ENCODE measurements at regions not wholly inside any gene's neighbourhood (a gene's known extent, or its start where the extent isn't known, plus 50 kb on each side); places are given as distances from the start of the nearest gene placed in this dataset.
"Not testable (repeated sequence)": the region's sequence is repeated elsewhere in the genome, so short reads cannot be mapped to it uniquely, and the experiment has no call there.

GRCh38 chr6:170096191-170096802, 194.6 kb downstream of the DLL1 start:
- Histone ChIP-seq H3K27me3 (no peaks in the 10 kb centered on the region), H3K4me3 (no peak overlapping the region), H3K9me3 (no peaks in the 10 kb centered on the region), H3K36me3 (no peaks in the 10 kb centered on the region)
- DNase-seq, result no peak

GRCh38 chr6:170095273-170095981, 195.5 kb downstream of the DLL1 start:
- Histone ChIP-seq H3K36me3 (no peaks in the 10 kb centered on the region), H3K9me3 (no peaks in the 10 kb centered on the region)
- no peak for DNase-seq

GRCh38 chr6:170094686-170095272, 196.1 kb downstream of the DLL1 start:
- H3K4me3 ChIP-seq, result no peak overlapping the region
- no peak for DNase-seq
- no peaks in the 10 kb centered on the region for H3K36me3 ChIP-seq
- no peaks in the 10 kb centered on the region for H3K27me3 ChIP-seq
- H3K9me3 ChIP-seq, result no peaks in the 10 kb centered on the region

More at GRCh38 chr6:170095273-170095981, 195.5 kb downstream of the DLL1 start:
- no peaks in the 10 kb centered on the region for H3K27me3 ChIP-seq
- no peak overlapping the region for H3K4me3 ChIP-seq

GRCh38 chr6:170093658-170094596, 197.0 kb downstream of the DLL1 start:
- Histone ChIP-seq H3K4me3 (no peak overlapping the region), H3K27me3 (no peaks in the 10 kb centered on the region), H3K36me3 (no peaks in the 10 kb centered on the region), H3K9me3 (no peaks in the 10 kb centered on the region)
- no peak for DNase-seq

GRCh38 chr6:170093276-170093657, 197.6 kb downstream of the DLL1 start:
- Histone ChIP-seq H3K4me3 (no peak overlapping the region), H3K9me3 (no peaks in the 10 kb centered on the region), H3K36me3 (no peaks in the 10 kb centered on the region), H3K27me3 (no peaks in the 10 kb centered on the region)
- no peak for DNase-seq

GRCh38 chr6:170092826-170093225, 198.1 kb downstream of the DLL1 start:
- Histone ChIP-seq H3K36me3 (no peaks in the 10 kb centered on the region), H3K9me3 (no peaks in the 10 kb centered on the region), H3K27me3 (no peaks in the 10 kb centered on the region), H3K4me3 (no peak overlapping the region)
- DNase-seq, result no peak

- no peak for DNase-seq
- H3K27me3 ChIP-seq, result no peaks in the 10 kb centered on the region
- no peaks in the 10 kb centered on the region for H3K9me3 ChIP-seq
- no peak overlapping the region for H3K4me3 ChIP-seq
- no peaks in the 10 kb centered on the region for H3K36me3 ChIP-seq
Observed at GRCh38 chr6:170091639-170092579, 199.0 kb downstream of the DLL1 start.

GRCh38 chr6:170091000-170091638, 199.8 kb downstream of the DLL1 start:
- no peaks in the 10 kb centered on the region for H3K9me3 ChIP-seq
- no peak overlapping the region for H3K4me3 ChIP-seq
- no peak for DNase-seq
- H3K36me3 ChIP-seq, result no peaks in the 10 kb centered on the region
- no peaks in the 10 kb centered on the region for H3K27me3 ChIP-seq

- H3K4me3 ChIP-seq, result no peak overlapping the region
- H3K36me3 ChIP-seq, result no peaks in the 10 kb centered on the region
- no peak for DNase-seq
- no peaks in the 10 kb centered on the region for H3K27me3 ChIP-seq
- H3K9me3 ChIP-seq, result no peaks in the 10 kb centered on the region
Observed at GRCh38 chr6:170090561-170090960, 200.3 kb downstream of the DLL1 start.

- Histone ChIP-seq H3K36me3 (no peaks in the 10 kb centered on the region), H3K27me3 (no peaks in the 10 kb centered on the region), H3K9me3 (no peaks in the 10 kb centered on the region), H3K4me3 (no peak overlapping the region)
- no peak for DNase-seq
Observed at GRCh38 chr6:170089963-170090362, 200.9 kb downstream of the DLL1 start.

GRCh38 chr6:170088582-170088955, 202.3 kb downstream of the DLL1 start:
- no peaks in the 10 kb centered on the region for H3K36me3 ChIP-seq
- H3K4me3 ChIP-seq, result no peak overlapping the region
- no peaks in the 10 kb centered on the region for H3K27me3 ChIP-seq
- no peak for DNase-seq
- no peaks in the 10 kb centered on the region for H3K9me3 ChIP-seq

GRCh38 chr6:170087941-170088581, 202.8 kb downstream of the DLL1 start:
- H3K27me3 ChIP-seq, result no peaks in the 10 kb centered on the region
- no peak overlapping the region for H3K4me3 ChIP-seq
- H3K36me3 ChIP-seq, result no peaks in the 10 kb centered on the region
- DNase-seq, result no peak
- H3K9me3 ChIP-seq, result no peaks in the 10 kb centered on the region

GRCh38 chr6:170087421-170087780, 203.5 kb downstream of the DLL1 start:
- not testable (repeated sequence) for H3K36me3 ChIP-seq, H3K9me3 ChIP-seq, H3K27me3 ChIP-seq, DNase-seq, H3K4me3 ChIP-seq

- no peaks in the 10 kb centered on the region for H3K9me3 ChIP-seq
- no peak for DNase-seq
- H3K4me3 ChIP-seq, result no peak overlapping the region
- H3K36me3 ChIP-seq, result no peaks in the 10 kb centered on the region
- H3K27me3 ChIP-seq, result no peaks in the 10 kb centered on the region
Observed at GRCh38 chr6:170086639-170087420, 204.0 kb downstream of the DLL1 start.
